Left kidney (tissue), 1 donor: ENCODE measurements at regions not wholly inside any gene's neighbourhood (a gene's known extent, or its start where the extent isn't known, plus 50 kb on each side); places are given as distances from the start of the nearest gene placed in this dataset.
"Not testable (repeated sequence)": the region's sequence is repeated elsewhere in the genome, so short reads cannot be mapped to it uniquely, and the experiment has no call there.

Experiments
- DNase-seq: peaks from one replicate; pipeline ENCODE4 v3.0.0-alpha.2; 2013

DNA sequence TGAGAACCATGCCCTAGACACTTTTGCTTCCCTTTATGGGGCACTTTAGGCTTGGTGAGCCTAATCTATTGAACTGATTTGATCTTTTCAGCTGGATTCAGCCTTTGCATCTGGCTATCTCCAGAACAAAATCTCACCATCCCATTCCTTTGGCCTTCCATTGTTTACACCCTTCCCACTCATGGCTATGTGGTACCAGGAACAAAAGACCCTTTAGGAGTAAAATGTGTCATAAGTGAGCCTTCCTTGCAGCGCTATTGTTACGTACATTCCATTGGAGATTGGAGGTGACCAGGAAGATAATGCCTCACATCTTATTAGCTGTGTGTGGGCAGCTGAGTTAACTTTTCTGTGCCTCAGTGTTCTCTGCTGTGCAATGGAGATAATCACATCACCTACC is 188.4 kb downstream of the SATB1 start:
- no peak for DNase-seq

GRCh38 chr3:18234717-18235335 is 190.3 kb downstream of the SATB1 start:
- no peak for DNase-seq

GRCh38 chr3:18233987-18234716 is 191.0 kb downstream of the SATB1 start:
- no peak for DNase-seq

DNA sequence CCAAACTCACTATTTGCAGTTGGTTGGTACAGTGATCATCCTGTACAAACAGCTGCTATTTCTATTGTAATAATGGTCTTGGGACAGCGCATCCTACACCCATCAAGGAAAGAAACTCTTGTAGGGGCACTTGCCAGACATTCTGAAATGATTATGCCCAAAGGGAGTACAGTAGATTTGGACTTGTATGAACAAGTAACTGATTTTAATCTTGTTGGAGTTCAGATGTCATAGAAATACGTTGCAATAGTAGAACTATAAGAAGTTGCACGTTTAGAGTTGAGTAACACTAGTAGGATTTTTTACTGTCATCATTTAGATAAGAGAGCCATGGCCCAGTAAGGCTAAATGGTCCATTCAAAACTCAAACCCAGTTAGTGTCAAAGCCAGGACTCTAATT is 192.8 kb downstream of the SATB1 start:
- no peak for DNase-seq

DNA sequence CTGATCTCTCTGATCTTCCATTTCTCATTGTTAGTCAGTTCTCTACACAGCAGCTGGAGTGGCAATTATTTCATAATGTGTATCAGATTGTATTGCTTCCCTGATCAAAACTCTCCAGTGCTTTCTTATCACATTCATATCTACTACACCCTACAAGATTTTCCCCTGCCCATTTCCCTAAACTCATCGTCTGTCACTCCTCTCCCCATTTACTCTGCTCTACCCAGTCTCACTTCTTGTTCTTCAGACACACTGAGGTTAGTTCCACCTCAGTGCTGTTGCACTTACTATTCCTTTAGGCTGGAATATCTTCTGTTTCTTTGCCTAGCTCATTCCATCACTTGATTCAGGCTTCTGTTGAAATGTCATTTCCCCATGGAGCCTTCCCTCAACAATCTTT is 197.1 kb downstream of the SATB1 start:
- no peak for DNase-seq

DNA sequence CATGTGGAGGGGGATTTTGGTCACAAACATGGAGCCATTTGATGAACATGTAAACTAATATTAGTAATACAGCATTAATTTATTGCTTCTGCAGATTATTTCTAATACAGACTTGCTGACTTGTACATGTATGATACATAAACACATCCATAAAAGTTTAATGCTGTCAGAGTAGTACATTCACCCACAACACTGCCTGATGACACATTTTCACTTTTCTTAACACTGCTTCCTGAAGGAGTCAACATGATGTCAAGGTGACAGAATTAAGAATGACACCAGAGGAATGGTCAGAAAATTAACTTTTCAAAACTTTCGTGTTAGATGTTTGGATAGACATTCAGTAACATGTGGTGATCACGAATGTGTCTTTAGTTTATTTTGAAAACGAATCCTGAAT is 199.4 kb downstream of the SATB1 start:
- no peak for DNase-seq

- no peak for DNase-seq
Measured at GRCh38 chr3:18224426-18224825, 200.7 kb downstream of the SATB1 start.

- DNase-seq: no peak
Measured at GRCh38 chr3:18223974-18224373, 201.2 kb downstream of the SATB1 start.

DNA sequence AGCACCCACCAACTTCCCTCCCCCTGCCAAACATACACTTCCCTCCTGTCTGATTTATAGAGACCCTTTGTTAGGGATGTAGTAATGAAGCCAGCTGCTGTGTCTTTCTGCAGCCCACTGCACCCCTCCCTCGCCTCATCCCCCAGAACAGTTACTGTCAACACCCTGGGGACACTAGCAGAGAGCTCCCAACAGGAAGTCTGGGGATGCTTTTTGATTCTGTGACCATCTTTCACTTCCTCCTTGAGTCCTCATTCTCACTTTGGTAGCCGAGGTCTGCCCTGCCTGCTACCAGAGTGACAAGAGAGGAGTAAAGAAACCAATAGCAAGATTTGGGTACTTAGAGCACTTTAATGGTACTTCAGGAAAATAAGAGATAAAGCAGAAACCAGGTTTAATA is 201.6 kb downstream of the SATB1 start:
- DNase-seq: no peak

- no peak for DNase-seq
Measured at GRCh38 chr3:18222686-18223085, 202.5 kb downstream of the SATB1 start.

- no peak for DNase-seq
Measured at GRCh38 chr3:18217507-18218174, 207.5 kb downstream of the SATB1 start.

DNA sequence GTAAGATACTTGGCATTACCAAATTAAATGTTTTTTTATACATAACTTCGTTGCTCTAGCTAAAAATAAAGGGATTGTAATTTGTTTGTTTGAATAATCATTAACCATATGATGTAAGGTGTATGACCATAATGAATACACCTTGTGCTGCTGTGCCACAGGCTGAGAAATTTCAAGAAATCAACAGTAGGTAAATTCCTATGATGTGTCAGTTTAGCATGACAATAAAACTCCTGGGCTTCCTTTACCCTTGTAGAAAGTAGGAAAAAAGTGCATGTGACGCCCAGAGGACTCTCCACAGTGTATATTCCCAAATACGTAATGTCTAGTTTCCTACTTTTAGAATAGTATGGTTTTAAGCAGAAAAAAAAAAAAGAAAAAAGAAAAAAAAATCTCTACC is 208.1 kb downstream of the SATB1 start:
- no peak for DNase-seq

DNA sequence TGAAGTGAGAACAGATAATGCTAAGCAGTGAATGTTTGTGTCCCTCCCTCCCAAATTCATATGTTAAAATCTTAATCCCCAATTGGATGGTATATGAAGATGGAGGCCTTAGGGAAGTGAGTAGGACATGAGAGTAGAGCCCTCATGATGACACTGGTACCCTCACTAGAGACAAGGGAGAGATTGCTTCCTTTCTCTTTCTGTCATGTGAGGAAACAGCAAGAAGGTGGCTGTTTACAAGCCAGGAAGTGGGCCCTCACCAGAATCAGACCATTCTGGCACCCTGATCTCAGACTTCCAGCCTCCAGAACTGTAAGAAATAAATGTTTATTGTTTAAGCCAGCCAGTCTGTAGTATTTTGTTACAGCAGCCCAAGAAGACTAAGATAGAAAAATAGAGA is 209.5 kb downstream of the SATB1 start:
- no peak for DNase-seq

DNA sequence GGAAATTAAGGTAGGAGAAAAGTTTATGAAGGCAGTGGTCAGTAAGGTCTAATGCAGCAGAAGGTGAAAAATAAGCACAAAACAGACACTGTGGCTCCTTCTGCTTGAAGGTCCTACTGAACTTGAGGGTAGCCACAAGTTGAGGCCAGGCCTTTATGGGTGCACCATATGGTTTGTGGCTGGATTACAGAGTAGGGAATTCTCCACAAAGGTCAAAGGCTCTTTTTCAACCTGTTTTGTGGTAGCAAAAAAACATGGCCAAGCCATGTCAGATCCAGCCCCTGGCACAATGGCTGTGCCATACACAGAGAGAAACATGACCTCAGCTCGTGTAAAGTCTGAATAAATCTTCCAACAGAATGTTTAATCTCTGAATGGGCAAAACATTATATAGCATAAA is 214.0 kb downstream of the SATB1 start:
- DNase-seq: no peak

DNA sequence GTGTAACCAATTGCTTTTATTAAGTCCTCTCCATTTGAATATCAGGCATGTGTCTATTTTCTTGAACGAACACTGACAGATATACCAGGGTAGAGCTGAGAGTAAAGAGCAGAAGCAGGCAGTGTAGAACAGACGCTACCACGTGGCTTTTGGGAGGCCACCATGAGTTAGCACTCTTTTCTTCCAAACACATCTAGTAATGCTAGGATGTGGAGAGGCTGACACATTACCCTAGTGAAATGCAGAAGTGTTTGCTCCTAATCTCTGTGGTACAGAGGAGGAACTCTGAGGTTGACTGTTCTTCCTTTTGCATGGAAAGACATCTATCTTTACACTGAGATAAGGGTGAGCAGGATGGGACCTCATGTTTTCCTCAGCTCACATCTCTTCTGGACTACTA is 216.3 kb downstream of the SATB1 start:
- DNase-seq: no peak

DNA sequence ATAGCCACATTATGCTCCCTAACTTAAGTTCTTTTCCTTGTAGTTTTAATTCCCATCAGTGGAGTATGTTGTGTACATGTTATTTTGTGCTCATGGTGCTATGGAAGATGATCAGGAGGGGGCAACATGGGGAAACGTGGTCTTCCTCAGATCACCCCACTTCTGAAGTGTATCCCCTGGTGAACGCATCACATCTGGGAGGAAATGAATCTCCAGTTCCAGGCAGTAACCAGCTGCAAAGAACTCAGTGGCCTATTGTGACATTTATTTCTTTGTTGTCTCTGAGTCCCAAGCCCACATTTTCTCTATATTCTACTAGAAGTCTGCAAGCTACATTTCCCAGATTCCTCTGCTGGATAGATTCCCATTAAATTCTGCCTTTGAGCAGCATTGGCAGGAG is 217.0 kb downstream of the SATB1 start:
- no peak for DNase-seq

- DNase-seq: no peak
Measured at GRCh38 chr3:18207226-18207625, 217.9 kb downstream of the SATB1 start.

- DNase-seq: not testable (repeated sequence)
Measured at GRCh38 chr3:18205701-18206100, 219.4 kb downstream of the SATB1 start.

DNA sequence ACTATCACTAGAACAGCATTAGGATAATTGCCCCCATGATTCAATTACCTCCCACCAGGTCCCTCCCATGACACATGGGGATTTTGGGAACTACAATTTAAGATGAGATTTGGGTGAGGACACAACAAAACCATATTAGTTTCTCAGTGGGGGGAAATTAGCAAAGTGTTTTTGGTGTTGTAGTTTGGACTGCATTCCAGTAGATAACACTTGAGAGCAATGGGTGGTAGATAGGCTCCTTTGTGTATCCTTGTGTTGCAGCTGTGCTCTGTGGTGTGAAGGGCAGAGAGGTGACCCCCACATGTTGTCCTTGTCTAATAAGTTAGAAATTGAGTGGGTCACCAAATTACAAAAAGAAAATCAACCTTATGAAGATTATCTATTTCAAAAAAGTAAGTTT is 223.8 kb downstream of the SATB1 start:
- DNase-seq: no peak

- DNase-seq: no peak
Measured at GRCh38 chr3:18199757-18200156, 225.4 kb downstream of the SATB1 start.

DNA sequence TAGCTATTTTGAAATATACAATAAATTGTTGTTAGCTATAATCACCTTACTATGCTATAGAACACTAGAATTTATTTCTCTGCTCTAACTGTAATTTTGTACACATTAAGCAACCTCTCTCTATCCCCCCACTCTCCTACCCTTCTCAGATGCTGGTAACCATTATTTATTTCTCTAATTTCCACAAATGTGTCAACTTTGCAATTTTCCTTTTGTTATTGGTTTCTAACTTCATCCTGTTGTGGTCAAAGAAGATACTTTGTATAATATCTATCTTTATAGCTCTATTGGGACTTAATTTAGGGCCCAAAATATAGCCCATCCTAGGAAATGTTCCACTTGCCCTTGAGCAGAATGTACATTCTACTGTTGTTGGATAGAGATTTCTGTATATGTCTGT is 229.3 kb downstream of the SATB1 start:
- DNase-seq: no peak

- no peak for DNase-seq
Measured at GRCh38 chr3:18194431-18194830, 230.7 kb downstream of the SATB1 start.

DNA sequence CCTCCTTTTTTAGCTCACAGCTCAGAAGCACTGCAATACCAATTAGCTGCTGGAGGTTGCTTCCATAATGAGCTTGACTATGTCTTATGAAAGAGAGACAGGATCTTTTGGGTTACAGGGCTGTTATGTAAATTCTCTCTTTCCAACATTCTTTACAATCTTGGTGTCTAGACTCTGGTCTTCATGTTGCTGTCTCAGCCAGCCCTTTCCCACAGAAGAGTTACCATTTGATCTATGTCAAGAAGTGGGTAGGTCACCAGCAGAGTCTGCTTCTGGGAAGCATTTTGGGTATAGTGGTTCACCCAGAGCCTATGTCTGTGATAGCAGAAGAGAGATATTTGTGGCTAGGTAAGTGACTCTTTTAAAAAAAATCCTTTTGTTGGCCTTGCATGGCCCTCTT is 234.5 kb downstream of the SATB1 start:
- DNase-seq: no peak
